ENCODE measurements at regions not wholly inside any gene's neighbourhood (a gene's known extent, or its start where the extent isn't known, plus 50 kb on each side); places are given as distances from the start of the nearest gene placed in this dataset.
"Not testable (repeated sequence)": the region's sequence is repeated elsewhere in the genome, so short reads cannot be mapped to it uniquely, and the experiment has no call there.

GRCh38 chr9:31683116-31683515 is 701.3 kb upstream of the ACO1 start:
- no peak for DNase-seq (ENCODE audit: low read depth in 4 of 4, low spot score in 3 of 4)

- DNase-seq (ENCODE audit: low read depth in 4 of 4, low spot score in 3 of 4) = no peak
Observed at GRCh38 chr9:31697956-31698355, 686.5 kb upstream of the ACO1 start.

DNA sequence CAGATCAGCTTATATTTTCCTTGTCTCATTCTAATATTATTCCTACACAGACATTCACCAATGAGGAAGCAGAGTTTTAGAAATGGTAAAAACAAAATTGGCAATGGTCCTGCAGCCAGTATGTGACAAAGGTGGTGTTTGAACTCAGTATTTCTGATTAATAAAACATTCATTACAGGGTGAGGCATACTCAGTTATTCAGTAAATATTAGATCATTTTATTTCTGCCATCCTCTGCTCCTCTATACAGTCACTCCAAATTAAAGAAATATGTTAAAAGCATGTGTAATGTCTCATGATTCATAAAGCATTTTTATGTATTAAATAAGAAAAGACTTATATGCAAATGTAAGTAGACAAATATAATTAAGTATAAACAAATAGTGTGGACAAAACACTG is 684.6 kb upstream of the ACO1 start:
- DNase-seq (ENCODE audit: low read depth in 4 of 4, low spot score in 3 of 4) = no peak

GRCh38 chr9:31700252-31701045 is 684.0 kb upstream of the ACO1 start:
- DNase-seq (ENCODE audit: low read depth in 4 of 4, low spot score in 3 of 4) = no peak

DNA sequence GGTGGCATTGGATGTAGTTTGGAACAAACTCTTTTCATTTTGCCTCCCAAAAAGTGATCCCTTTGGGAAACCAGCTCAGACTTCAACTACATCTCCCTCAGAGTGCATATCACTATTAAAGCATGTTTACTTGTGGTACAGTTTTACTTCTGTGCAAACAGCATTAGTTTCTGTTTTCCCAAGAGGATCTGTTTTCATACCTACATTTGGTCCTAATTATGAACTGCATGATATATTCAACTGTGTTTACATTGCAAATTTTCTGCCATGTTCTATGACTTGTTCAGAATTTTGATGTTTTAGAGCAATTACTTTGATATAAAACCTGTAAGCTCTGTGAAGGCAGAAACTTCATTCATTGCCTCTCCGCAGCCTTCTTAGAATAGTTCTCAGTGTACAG is 681.5 kb upstream of the ACO1 start:
- no peak for DNase-seq (ENCODE audit: low read depth in 4 of 4, low spot score in 3 of 4)

GRCh38 chr9:31715250-31715649 is 669.2 kb upstream of the ACO1 start:
- DNase-seq (ENCODE audit: low read depth in 4 of 4, low spot score in 3 of 4) = no peak

DNA sequence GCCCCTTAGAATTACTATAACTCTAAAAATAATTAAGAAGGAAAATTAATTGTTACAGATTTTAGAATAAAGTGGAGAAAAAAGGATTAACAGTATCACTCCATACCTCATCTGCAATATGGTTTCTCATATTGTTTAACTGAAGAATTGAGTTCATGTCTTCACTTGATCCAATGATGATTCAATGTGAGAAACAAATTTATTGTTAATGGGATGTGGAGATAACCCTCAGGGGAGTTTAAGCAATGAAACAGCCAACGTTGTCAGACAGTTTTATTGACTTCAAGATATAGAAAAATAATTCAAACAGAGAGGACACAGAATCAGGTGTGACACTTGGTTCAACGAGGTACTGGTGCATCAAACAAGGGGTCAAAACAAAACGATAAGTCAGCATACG is 665.2 kb upstream of the ACO1 start:
- DNase-seq (ENCODE audit: low read depth in 4 of 4, low spot score in 3 of 4) = no peak

GRCh38 chr9:31730398-31730797 is 654.0 kb upstream of the ACO1 start:
- no peak for DNase-seq (ENCODE audit: low read depth in 4 of 4, low spot score in 3 of 4)

- DNase-seq (ENCODE audit: low read depth in 4 of 4, low spot score in 3 of 4) = no peak
Observed at GRCh38 chr9:31733166-31733565, 651.3 kb upstream of the ACO1 start.

DNA sequence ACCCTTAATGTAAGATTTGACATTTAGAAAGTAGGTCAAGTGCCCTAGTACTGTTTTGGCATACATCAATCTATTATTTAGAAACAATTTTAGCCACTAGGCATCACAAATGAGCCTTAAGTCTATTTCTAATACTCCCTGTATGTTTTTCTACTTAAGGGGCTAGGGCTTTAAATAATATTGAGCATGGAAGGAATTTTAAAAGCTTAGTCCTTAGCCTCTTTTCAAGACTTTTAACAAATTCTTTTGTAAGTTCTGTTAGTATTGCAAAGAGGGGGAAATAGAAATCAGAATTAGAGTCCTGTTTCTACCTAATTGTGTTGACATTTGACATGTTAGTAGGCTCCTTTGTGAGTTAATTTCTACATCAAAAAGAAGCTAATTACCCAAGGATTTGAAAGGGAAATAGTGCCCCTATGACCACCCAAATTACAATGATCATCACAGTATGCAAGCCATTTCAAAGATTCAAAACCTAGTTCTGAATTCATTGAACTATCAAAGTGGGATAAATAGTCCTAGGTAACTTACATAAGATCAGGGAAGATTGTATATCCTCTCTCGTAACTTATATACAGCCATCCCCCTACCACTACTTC is 647.8 kb upstream of the ACO1 start:
- no peak for DNase-seq (ENCODE audit: low read depth in 4 of 4, low spot score in 3 of 4)

DNA sequence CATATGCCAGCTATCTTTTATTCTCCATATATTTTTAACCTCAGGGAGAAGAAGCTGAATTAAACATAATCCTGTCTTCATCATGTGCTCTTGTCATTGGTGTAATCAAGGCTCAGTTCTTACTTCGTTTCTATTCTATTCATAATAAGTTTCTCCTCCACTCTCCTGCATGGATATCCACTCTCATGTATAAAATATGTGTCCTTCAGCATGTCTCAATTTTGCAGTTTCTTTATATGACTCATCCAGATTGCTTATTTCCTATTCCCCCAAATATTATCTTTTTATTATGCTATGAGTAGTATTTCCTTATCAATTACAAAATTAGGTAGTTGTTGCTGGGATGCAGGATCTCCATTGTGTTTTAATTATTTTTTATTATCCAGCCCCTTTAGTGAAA is 643.7 kb upstream of the ACO1 start:
- no peak for DNase-seq (ENCODE audit: low read depth in 4 of 4, low spot score in 3 of 4)

DNA sequence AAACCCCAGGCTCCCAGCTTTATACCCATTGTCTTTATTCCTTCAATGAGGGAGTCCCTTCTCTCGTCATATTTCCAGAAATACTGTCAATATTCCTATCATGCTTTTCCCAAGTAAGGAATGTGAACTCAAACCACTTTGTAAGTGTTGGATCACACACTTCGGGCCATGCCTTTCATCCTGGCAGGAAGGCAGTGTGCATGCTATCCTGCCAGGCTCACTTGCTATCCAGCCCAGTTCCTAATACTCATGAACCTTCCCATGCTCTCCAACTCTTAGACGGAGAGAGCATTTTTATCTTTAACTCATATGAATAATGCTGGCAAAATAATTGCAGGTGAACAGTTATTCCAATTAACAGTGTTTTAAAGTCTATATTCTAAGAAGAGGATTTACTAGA is 639.9 kb upstream of the ACO1 start:
- DNase-seq (ENCODE audit: low read depth in 4 of 4, low spot score in 3 of 4) = no peak

- DNase-seq (ENCODE audit: low read depth in 4 of 4, low spot score in 3 of 4) = no peak
Observed at GRCh38 chr9:31745468-31745867, 639.0 kb upstream of the ACO1 start.

- no peak for DNase-seq (ENCODE audit: low read depth in 4 of 4, low spot score in 3 of 4)
Observed at GRCh38 chr9:31745886-31746285, 638.6 kb upstream of the ACO1 start.

- DNase-seq (ENCODE audit: low read depth in 4 of 4, low spot score in 3 of 4) = no peak
Observed at GRCh38 chr9:31753756-31754155, 630.7 kb upstream of the ACO1 start.

GRCh38 chr9:31759703-31760102 is 624.7 kb upstream of the ACO1 start:
- DNase-seq (ENCODE audit: low read depth in 4 of 4, low spot score in 3 of 4) = no peak

GRCh38 chr9:31774021-31774420 is 610.4 kb upstream of the ACO1 start:
- DNase-seq (ENCODE audit: low read depth in 4 of 4, low spot score in 3 of 4) = not testable (repeated sequence)

GRCh38 chr9:31774571-31774970 is 609.9 kb upstream of the ACO1 start:
- DNase-seq (ENCODE audit: low read depth in 4 of 4, low spot score in 3 of 4) = no peak

GRCh38 chr9:31776471-31776870 is 608.0 kb upstream of the ACO1 start:
- DNase-seq (ENCODE audit: low read depth in 4 of 4, low spot score in 3 of 4) = no peak

- no peak for DNase-seq (ENCODE audit: low read depth in 4 of 4, low spot score in 3 of 4)
Observed at GRCh38 chr9:31783491-31783890, 601.0 kb upstream of the ACO1 start.

DNA sequence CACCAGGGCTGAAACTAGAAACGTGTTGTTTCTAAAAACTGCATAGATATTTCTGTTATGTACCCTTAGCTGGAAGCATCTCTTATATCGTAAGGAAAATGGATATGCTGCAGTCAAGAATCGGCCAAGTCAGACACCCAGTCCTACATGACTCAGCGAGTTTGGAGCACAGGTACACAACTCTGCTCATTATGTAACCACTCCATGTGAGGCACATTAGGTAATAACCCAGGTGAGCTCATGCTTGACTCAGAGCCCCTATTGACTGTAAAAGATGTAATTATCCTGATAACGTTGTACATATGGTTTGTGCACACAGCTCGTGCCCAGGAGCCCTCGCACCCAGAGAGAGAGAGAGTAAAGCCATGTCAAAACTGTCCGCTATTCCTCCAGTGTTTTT is 593.7 kb upstream of the ACO1 start:
- DNase-seq (ENCODE audit: low read depth in 4 of 4, low spot score in 3 of 4) = no peak

- no peak for DNase-seq (ENCODE audit: low read depth in 4 of 4, low spot score in 3 of 4)
Observed at GRCh38 chr9:31799953-31800609, 584.4 kb upstream of the ACO1 start.

Data from right renal pelvis (tissue), 4 donors.